Astrocyte (in vitro differentiated cells and primary cell): ENCODE measurements at regions not wholly inside any gene's neighbourhood (a gene's known extent, or its start where the extent isn't known, plus 50 kb on each side); places are given as distances from the start of the nearest gene placed in this dataset.

Experiments used
- CTCF ChIP-seq: IDR thresholded peaks from 2 replicates; pipeline ENCODE4 v1.5.1; 2011; ENCODE audit warnings: low read depth, mild to moderate bottlenecking, inconsistent platforms, low read length, moderate library complexity; ENCODE audit not compliant: insufficient read depth
- EZH2 ChIP-seq: IDR thresholded peaks from 2 replicates; pipeline ENCODE4 v1.6.1; 2012; ENCODE audit warnings: mild to moderate bottlenecking, low read length, inconsistent platforms; ENCODE audit not compliant: insufficient read depth

DNA sequence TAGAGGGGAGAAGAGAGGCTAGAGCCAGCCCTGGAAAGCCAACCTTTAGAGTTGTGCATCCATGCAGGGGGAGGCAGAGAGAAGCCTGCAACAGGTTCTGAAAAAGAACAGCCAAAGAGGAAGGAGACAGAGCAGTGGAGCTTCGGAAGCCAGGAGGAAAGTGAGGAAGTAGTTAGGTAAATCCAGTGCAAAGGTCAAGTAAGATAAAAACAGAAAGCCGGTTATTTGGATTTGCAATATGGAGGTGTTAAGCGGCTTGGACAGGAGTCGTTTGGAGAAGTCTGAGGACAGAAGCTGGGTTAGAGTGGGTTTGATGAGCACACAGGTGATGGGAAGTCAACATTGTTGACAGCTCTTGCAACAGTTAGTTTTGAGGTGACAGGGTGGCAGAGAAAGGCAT lies 53.5 kb upstream of the FLT1 start:
- TF ChIP-seq CTCF: no peak
- TF ChIP-seq EZH2: no peak
